BE2C (cell line): ENCODE measurements at regions not wholly inside any gene's neighbourhood (a gene's known extent, or its start where the extent isn't known, plus 50 kb on each side); places are given as distances from the start of the nearest gene placed in this dataset.
"Not testable (repeated sequence)": the region's sequence is repeated elsewhere in the genome, so short reads cannot be mapped to it uniquely, and the experiment has no call there.

Experiments
- DNase-seq: peaks from one replicate; pipeline ENCODE4 v3.0.0-alpha.2; 2020
- H3K27me3 ChIP-seq: fragments of 250-450 bp; sonication (Bioruptor Pico); 2 replicates; pipeline ENCODE4 v1.5.1; 2020; ENCODE audit warnings: mild to moderate bottlenecking
- H3K36me3 ChIP-seq: fragments of 250-450 bp; sonication (Bioruptor Pico); 2 replicates; pipeline ENCODE4 v1.5.1; 2020; ENCODE audit warnings: mild to moderate bottlenecking
- H3K4me1 ChIP-seq: fragments of 250-450 bp; sonication (Bioruptor Pico); 2 replicates; pipeline ENCODE4 v1.5.1; 2020
- H3K4me3 ChIP-seq: 2 replicates; pipeline ENCODE4 v1.5.1; 2011; ENCODE audit warnings: low read depth, low read length
- H3K9me3 ChIP-seq: fragments of 250-450 bp; sonication (Bioruptor Pico); 2 replicates; pipeline ENCODE4 v1.5.1; 2020
- TF ChIP-seq, protein P1 (sequence below): IDR thresholded peaks from 2 replicates; pipeline ENCODE4 v1.5.1; 2012; ENCODE audit warnings: mild to moderate bottlenecking, low read depth, low read length

DNA sequence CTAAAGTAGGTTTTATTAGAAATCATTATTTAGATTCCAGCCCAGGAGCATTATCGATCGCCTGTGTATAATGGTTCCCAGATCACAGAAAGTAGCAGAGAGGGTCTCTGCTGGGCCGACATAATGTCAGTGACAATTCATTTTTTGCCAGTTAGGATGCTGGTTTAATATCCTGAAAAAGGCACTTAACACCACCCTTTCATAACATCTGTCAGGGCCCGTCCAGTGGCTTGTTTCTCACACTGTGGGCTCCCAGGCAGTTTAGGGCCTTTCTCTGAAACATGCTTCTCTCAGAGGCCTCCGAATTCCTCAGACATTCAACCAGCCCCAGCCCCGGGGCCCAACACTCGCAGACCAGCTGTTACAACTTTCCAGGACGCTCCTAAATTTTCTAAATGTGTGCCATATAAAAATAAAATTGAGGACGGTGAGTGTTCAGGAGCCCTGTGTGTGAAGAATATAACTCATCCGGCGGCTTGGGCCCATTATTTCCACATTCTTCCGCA is 108.6 kb upstream of the EYA4 start:
- Histone ChIP-seq H3K27me3 (no peaks in the 10 kb centered on the region), H3K4me1 (peaks cover 25% of the 10 kb centered on the region), H3K36me3 (no peaks in the 10 kb centered on the region), H3K9me3 (no peaks in the 10 kb centered on the region), H3K4me3 (no peak overlapping the region)
- no peak for DNase-seq
- TF ChIP-seq, protein P1, sequence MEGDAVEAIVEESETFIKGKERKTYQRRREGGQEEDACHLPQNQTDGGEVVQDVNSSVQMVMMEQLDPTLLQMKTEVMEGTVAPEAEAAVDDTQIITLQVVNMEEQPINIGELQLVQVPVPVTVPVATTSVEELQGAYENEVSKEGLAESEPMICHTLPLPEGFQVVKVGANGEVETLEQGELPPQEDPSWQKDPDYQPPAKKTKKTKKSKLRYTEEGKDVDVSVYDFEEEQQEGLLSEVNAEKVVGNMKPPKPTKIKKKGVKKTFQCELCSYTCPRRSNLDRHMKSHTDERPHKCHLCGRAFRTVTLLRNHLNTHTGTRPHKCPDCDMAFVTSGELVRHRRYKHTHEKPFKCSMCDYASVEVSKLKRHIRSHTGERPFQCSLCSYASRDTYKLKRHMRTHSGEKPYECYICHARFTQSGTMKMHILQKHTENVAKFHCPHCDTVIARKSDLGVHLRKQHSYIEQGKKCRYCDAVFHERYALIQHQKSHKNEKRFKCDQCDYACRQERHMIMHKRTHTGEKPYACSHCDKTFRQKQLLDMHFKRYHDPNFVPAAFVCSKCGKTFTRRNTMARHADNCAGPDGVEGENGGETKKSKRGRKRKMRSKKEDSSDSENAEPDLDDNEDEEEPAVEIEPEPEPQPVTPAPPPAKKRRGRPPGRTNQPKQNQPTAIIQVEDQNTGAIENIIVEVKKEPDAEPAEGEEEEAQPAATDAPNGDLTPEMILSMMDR: no peak

DNA sequence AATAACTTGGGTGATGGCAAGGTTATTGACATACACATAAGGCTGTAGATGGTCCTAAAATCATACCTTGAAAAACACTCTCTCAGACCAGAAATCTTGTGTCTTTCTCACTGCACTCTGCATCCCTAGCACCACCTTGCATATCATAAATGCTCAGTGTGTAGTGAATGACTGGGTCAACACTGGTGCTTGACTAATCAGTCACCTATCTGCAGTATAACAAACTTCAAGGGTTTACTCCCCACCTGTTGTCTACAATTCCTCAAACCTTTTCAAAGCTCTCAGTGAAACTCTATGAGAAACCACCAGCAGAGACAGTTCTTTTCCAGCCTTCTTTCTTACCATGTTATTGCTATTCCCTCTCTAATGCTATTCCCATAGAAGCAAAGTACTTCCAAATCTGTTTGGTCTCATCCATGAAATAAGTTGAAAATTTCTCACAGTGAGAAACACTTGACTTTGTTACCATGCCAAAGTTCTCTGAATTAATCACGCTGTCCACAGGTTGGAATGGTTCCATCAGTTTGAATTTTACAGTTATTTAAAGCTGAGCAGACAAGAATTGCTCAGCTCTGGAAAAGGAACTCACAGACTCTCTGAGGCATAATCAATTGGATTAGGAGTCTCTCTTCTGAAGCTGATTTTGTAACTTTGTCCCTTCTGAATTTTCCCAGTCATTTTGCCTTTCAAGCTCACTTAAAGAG is 104.8 kb upstream of the EYA4 start:
- Histone ChIP-seq H3K27me3 (no peaks in the 10 kb centered on the region), H3K36me3 (no peaks in the 10 kb centered on the region), H3K4me1 (peaks cover 18% of the 10 kb centered on the region), H3K9me3 (no peaks in the 10 kb centered on the region), H3K4me3 (no peak overlapping the region)
- DNase-seq: no peak
- TF ChIP-seq, protein P1: no peak

DNA sequence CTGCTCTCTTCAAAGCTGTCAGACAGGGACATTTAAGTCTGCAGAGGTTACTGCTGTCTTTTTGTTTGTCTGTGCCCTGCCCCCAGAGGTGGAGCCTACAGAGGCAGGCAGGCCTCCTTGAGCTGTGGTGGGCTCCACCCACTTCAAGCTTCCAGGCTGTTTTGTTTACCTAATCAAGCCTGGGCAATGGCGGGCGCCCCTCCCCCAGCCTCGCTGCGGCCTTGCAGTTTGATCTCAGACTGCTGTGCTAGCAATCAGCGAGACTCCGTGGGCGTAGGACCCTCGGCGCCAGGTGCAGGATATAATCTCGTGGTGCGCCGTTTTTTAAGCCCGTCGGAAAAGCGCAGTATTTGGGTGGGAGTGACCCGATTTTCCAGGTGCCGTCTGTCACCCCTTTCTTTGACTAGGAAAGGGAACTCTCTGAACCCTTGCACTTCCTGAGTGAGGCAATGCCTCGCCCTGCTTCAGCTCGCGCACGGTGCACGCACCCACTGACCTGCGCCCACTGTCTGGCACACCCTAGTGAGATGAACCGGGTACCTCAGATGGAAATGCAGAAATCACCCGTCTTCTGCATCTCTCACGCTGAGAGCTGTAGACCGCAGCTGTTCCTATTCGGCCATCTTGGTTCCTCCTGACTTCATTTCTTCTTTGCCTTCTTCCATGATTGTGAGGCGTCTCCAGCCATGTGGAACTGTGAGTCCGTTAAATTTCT is 93.5 kb upstream of the EYA4 start:
- not testable (repeated sequence) for H3K27me3 ChIP-seq, H3K4me1 ChIP-seq, H3K9me3 ChIP-seq, H3K4me3 ChIP-seq, H3K36me3 ChIP-seq, DNase-seq

DNA sequence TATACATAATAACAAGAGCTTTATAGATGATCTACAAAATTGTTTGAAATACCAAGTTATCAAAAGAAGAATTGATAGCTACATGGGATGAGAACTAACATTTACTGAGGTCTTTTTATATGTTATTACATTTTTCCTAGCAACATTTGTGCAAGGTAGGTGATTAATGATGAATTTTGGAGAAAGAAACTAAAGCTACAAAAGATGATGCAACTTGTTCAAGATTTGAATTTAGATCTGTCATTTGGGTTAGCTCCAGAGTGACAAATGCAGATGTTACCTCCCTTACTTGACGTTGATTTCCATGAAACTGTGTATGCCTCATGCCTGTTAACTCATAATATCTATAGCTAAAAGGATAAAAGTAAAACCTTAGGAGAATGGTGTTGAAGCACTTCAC is 84.5 kb upstream of the EYA4 start:
- TF ChIP-seq, protein P1: no peak
- Histone ChIP-seq H3K4me1 (no peaks in the 10 kb centered on the region), H3K9me3 (peaks cover 3% of the 10 kb centered on the region), H3K36me3 (no peaks in the 10 kb centered on the region), H3K27me3 (no peaks in the 10 kb centered on the region), H3K4me3 (no peak overlapping the region)
- no peak for DNase-seq

DNA sequence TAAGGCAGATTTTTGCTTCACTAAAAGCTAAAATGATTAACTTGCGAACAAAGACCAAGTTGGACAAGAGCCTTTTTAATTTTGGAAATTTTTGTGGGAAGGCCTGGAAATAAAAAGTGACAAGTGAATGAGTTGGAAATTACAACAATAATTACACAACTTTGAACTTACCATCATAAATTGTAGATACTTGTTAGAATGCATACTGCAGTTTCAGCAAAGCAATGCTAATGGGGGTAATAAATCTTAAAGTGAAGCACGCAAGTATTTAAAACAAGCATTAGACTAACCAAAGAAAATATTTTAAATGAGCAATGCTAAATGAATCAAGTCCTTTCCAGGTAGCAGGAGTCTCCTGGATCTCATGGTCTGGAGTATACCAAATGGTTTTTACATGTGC is 83.2 kb upstream of the EYA4 start:
- no peaks in the 10 kb centered on the region for H3K27me3 ChIP-seq
- peaks cover 3% of the 10 kb centered on the region for H3K9me3 ChIP-seq
- DNase-seq: no peak
- H3K36me3 ChIP-seq: no peaks in the 10 kb centered on the region
- H3K4me1 ChIP-seq: no peaks in the 10 kb centered on the region
- H3K4me3 ChIP-seq: no peak overlapping the region
- TF ChIP-seq, protein P1: no peak

DNA sequence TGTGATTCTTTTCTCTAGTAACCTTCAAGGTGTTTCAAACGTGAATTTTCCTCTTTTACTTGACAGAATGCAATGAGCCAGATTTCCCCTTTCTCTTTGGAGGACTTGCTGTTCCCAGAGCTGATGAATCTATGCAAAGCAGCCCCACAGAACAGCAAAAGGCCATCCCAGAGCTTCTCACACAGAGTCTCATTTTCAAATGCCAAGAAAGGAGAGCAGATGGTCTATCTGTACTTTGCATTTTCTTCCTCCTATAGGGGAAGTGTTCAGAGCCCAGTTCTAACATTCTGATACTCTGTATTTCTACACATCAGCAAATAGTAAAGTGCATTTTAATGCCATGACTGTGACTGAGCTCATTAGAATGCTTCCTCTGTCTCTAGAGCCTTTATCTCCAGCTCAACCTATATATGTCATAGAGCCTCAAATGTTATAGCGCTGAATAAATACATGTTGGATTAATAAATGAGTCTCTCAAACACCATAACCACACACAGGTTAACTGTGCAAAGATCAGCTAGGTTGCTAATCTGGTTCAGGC is 81.8 kb upstream of the EYA4 start:
- TF ChIP-seq, protein P1: no peak
- DNase-seq: no peak
- H3K4me1 ChIP-seq: no peaks in the 10 kb centered on the region
- no peaks in the 10 kb centered on the region for H3K27me3 ChIP-seq
- peaks cover 3% of the 10 kb centered on the region for H3K9me3 ChIP-seq
- H3K36me3 ChIP-seq: no peaks in the 10 kb centered on the region
- no peak overlapping the region for H3K4me3 ChIP-seq
